Jurkat, Clone E6-1 (cell line): ENCODE measurements at regions not wholly inside any gene's neighbourhood (a gene's known extent, or its start where the extent isn't known, plus 50 kb on each side); places are given as distances from the start of the nearest gene placed in this dataset.

Experiments
- DNase-seq: peaks from one replicate; pipeline ENCODE4 v3.0.0-alpha.2; 2011; ENCODE audit warnings: low read depth, low spot score
- H3K4me3 ChIP-seq: 2 replicates; pipeline ENCODE4 v1.5.1; 2011; ENCODE audit warnings: mild to moderate bottlenecking, low read length, control low read depth, moderate library complexity

GRCh38 chr1:37393173-37394120 is 80.9 kb upstream of the ZC3H12A start:
- DNase-seq = no peak
- no peak overlapping the region for H3K4me3 ChIP-seq

- DNase-seq = no peak
- H3K4me3 ChIP-seq = no peak overlapping the region
These were observed 79.6 kb upstream of the ZC3H12A start for GRCh38 chr1:37394574-37395464.

- H3K4me3 ChIP-seq = no peak overlapping the region
- DNase-seq = no peak
These were observed 76.3 kb upstream of the ZC3H12A start for GRCh38 chr1:37398096-37398495.

GRCh38 chr1:37399205-37399604 is 75.2 kb upstream of the ZC3H12A start:
- DNase-seq = no peak
- H3K4me3 ChIP-seq = no peak overlapping the region

- no peak for DNase-seq
- no peak overlapping the region for H3K4me3 ChIP-seq
These were observed 74.4 kb upstream of the ZC3H12A start for GRCh38 chr1:37399830-37400464.

- no peak for DNase-seq
- H3K4me3 ChIP-seq = no peak overlapping the region
These were observed 73.7 kb upstream of the ZC3H12A start for GRCh38 chr1:37400466-37401225.

GRCh38 chr1:37403166-37403565 is 71.2 kb upstream of the ZC3H12A start:
- H3K4me3 ChIP-seq = no peak overlapping the region
- DNase-seq = no peak

- no peak for DNase-seq
- H3K4me3 ChIP-seq = no peak overlapping the region
These were observed 69.7 kb upstream of the ZC3H12A start for GRCh38 chr1:37404711-37405110.

GRCh38 chr1:37410105-37410504 is 64.3 kb upstream of the ZC3H12A start:
- no peak for DNase-seq
- H3K4me3 ChIP-seq = no peak overlapping the region

GRCh38 chr1:37410815-37411214 is 63.6 kb upstream of the ZC3H12A start:
- DNase-seq = peak; percentile 9
- no peak overlapping the region for H3K4me3 ChIP-seq

GRCh38 chr1:37415611-37416244 is 58.7 kb upstream of the ZC3H12A start:
- DNase-seq = no peak
- H3K4me3 ChIP-seq = no peak overlapping the region

GRCh38 chr1:37420456-37420855 is 53.9 kb upstream of the ZC3H12A start:
- no peak overlapping the region for H3K4me3 ChIP-seq
- no peak for DNase-seq

- DNase-seq = peak; percentile 21
- no peak overlapping the region for H3K4me3 ChIP-seq
These were observed 50.6 kb upstream of the ZC3H12A start for GRCh38 chr1:37423810-37424209.

GRCh38 chr1:37424523-37424922 is 49.9 kb upstream of the ZC3H12A start:
- no peak for DNase-seq
- H3K4me3 ChIP-seq = no peak overlapping the region
